IMR-90 (cell line): ENCODE measurements at regions not wholly inside any gene's neighbourhood (a gene's known extent, or its start where the extent isn't known, plus 50 kb on each side); places are given as distances from the start of the nearest gene placed in this dataset.

Source experiments
- ATAC-seq: fragments of 200-7000 bp; cut with Tn5 transposase; 2 replicates; pipeline ENCODE4 v1.9.1; 2020; ENCODE audit warnings: low read depth, mild to moderate bottlenecking, moderate library complexity
- BruUV-seq: library from RNA; stranded (reverse); fragments of 400-500 nt; replicated peaks from 2 replicates; lab custom pipeline; 2021; lab: Mats Ljungman, UMichigan
- CTCF ChIA-PET: fragments of 300-600 bp; formaldehyde crosslinking; extraction: SDS; loops from one replicate; lab custom pipeline; 2021; ENCODE audit warnings: antibody characterized with exemption; lab: Yijun Ruan, JAX
- POLR2A ChIA-PET: fragments of 300-600 bp; sonication (Branson Sonifier 250); formaldehyde crosslinking; loops from one replicate; lab custom pipeline; 2022; ENCODE audit warnings: antibody characterized with exemption; ENCODE audit not compliant: unreplicated experiment; lab: Charles Lee
- DNase-seq: peaks from one replicate; pipeline ENCODE4 v3.0.0; 2013
- H2AFZ ChIP-seq: replicated peaks from 2 replicates; pipeline ENCODE3; 2013; ENCODE audit warnings: low read length, mild to moderate bottlenecking; ENCODE audit not compliant: poor library complexity
- H2AK5ac ChIP-seq: 2 replicates; pipeline ENCODE4 v1.6.1; 2013; ENCODE audit warnings: low read depth, low read length, inconsistent platforms
- H2AK9ac ChIP-seq: replicated peaks from 2 replicates; pipeline ENCODE3; 2013; ENCODE audit warnings: mild to moderate bottlenecking, low read depth, low read length, moderate library complexity; ENCODE audit not compliant: poor library complexity
- H2BK120ac ChIP-seq: 2 replicates; pipeline ENCODE4 v1.6.1; 2013; ENCODE audit warnings: low read depth, low read length, inconsistent platforms
- H2BK15ac ChIP-seq: 3 replicates; pipeline ENCODE4 v1.6.1; 2013; ENCODE audit warnings: low read depth, low read length, inconsistent platforms
- H2BK20ac ChIP-seq: 2 replicates; pipeline ENCODE4 v1.6.1; 2013; ENCODE audit warnings: low read depth, mild to moderate bottlenecking, inconsistent platforms, low read length, moderate library complexity
- H2BK5ac ChIP-seq: 2 replicates; pipeline ENCODE4 v1.6.1; 2013; ENCODE audit warnings: mild to moderate bottlenecking, low read depth, low read length, inconsistent platforms; ENCODE audit not compliant: poor library complexity, severe bottlenecking
- H3K14ac ChIP-seq: replicated peaks from 2 replicates; pipeline ENCODE4 v1.6.1; 2013; ENCODE audit warnings: low read depth, low read length, inconsistent platforms
- H3K18ac ChIP-seq: 2 replicates; pipeline ENCODE4 v1.6.1; 2013; ENCODE audit warnings: low read depth, low read length, control low read depth
- H3K23ac ChIP-seq: 2 replicates; pipeline ENCODE4 v1.6.1; 2013; ENCODE audit warnings: low read depth, low read length, inconsistent platforms
- H3K27ac ChIP-seq: 2 replicates; pipeline ENCODE4 v1.5.1; 2013; ENCODE audit warnings: mild to moderate bottlenecking, control low read depth, low read length; ENCODE audit not compliant: insufficient read depth
- H3K27me3 ChIP-seq: 2 replicates; pipeline ENCODE4 v1.6.1; 2013; ENCODE audit warnings: low read length; ENCODE audit not compliant: control insufficient read depth, insufficient read depth
- H3K36me3 ChIP-seq: 2 replicates; pipeline ENCODE4 v1.6.1; 2013; ENCODE audit warnings: low read length, mixed read lengths; ENCODE audit not compliant: control insufficient read depth, insufficient read depth
- H3K4ac ChIP-seq: 2 replicates; pipeline ENCODE4 v1.6.1; 2013; ENCODE audit warnings: low read depth, low read length, inconsistent platforms
- H3K4me1 ChIP-seq: 2 replicates; pipeline ENCODE4 v1.6.1; 2013; ENCODE audit warnings: low read length, mixed read lengths; ENCODE audit not compliant: control insufficient read depth, insufficient read depth
- H3K4me2 ChIP-seq: 2 replicates; pipeline ENCODE4 v1.6.1; 2013; ENCODE audit warnings: low read depth, mild to moderate bottlenecking, control low read depth, low read length, moderate library complexity
- H3K4me3 ChIP-seq: 2 replicates; pipeline ENCODE4 v1.5.1; 2013; ENCODE audit warnings: low read depth, mild to moderate bottlenecking, control low read depth, low read length, moderate library complexity; ENCODE audit not compliant: insufficient read depth
- H3K56ac ChIP-seq: 2 replicates; pipeline ENCODE4 v1.6.1; 2013; ENCODE audit warnings: low read length, inconsistent platforms; ENCODE audit not compliant: insufficient read depth; ENCODE audit errors: extremely low read depth
- H3K79me1 ChIP-seq, 2 experiments: 2 replicates each; pipeline ENCODE4 v1.6.1; 2013; ENCODE audit warnings: low read length in 2 of 2, inconsistent platforms in 1 of 2, low read depth in 1 of 2
- H3K9ac ChIP-seq: 2 replicates; pipeline ENCODE4 v1.6.1; 2013; ENCODE audit warnings: low read depth, low read length, control low read depth
- H3K9me1 ChIP-seq: 2 replicates; pipeline ENCODE4 v1.6.1; 2013; ENCODE audit warnings: low read length, inconsistent platforms; ENCODE audit not compliant: insufficient read depth
- H3K9me3 ChIP-seq: 2 replicates; pipeline ENCODE4 v1.6.1; 2013; ENCODE audit warnings: low read length; ENCODE audit not compliant: control insufficient read depth, insufficient read depth
- H4K20me1 ChIP-seq: 2 replicates; pipeline ENCODE4 v1.6.1; 2013; ENCODE audit warnings: low read length, inconsistent platforms; ENCODE audit not compliant: insufficient read depth
- H4K5ac ChIP-seq: 2 replicates; pipeline ENCODE4 v1.6.1; 2013; ENCODE audit warnings: mild to moderate bottlenecking, low read depth, low read length, control low read depth
- H4K8ac ChIP-seq, 2 experiments: 2 replicates each; pipeline ENCODE4 v1.6.1; 2013; ENCODE audit warnings: low read depth in 2 of 2, low read length in 2 of 2, control low read depth in 1 of 2, inconsistent platforms in 1 of 2
- H4K91ac ChIP-seq: 2 replicates; pipeline ENCODE4 v1.6.1; 2013; ENCODE audit warnings: low read depth, low read length, inconsistent platforms; ENCODE audit not compliant: insufficient read depth
- BHLHE40 ChIP-seq: fragments of 150-350 bp; IDR thresholded peaks from 2 replicates; pipeline ENCODE4 v1.6.1; 2016; ENCODE audit warnings: mild to moderate bottlenecking, low read depth, low read length
- CEBPB ChIP-seq: IDR thresholded peaks from 2 replicates; pipeline ENCODE4 v1.6.1; 2012; ENCODE audit warnings: low read depth, low read length, improper control_type of control experiment
- CHD1 ChIP-seq: IDR thresholded peaks from 2 replicates; pipeline ENCODE4 v1.6.1; 2012; ENCODE audit warnings: low read depth, low read length, improper control_type of control experiment
- FOS ChIP-seq: fragments of 150-350 bp; IDR thresholded peaks from 2 replicates; pipeline ENCODE4 v1.6.1; 2016; ENCODE audit warnings: low read depth, low read length
- MAFK ChIP-seq: IDR thresholded peaks from 2 replicates; pipeline ENCODE4 v1.6.1; 2012; ENCODE audit warnings: low read depth, low read length, improper control_type of control experiment
- MAZ ChIP-seq: IDR thresholded peaks from 2 replicates; pipeline ENCODE4 v1.6.1; 2012; ENCODE audit warnings: low read depth, mild to moderate bottlenecking, low read length, improper control_type of control experiment, moderate library complexity, borderline replicate concordance
- MXI1 ChIP-seq: IDR thresholded peaks from 2 replicates; pipeline ENCODE4 v1.6.1; 2012; ENCODE audit warnings: low read depth, mild to moderate bottlenecking, low read length, moderate library complexity, borderline replicate concordance
- NFE2L2 ChIP-seq: fragments of 150-350 bp; IDR thresholded peaks from 2 replicates; pipeline ENCODE4 v1.6.1; 2016; ENCODE audit warnings: low read depth, mild to moderate bottlenecking, low read length
- POLR2A ChIP-seq: IDR thresholded peaks from 2 replicates; pipeline ENCODE4 v1.6.1; 2012; ENCODE audit warnings: mild to moderate bottlenecking, low read depth, low read length
- RAD21 ChIP-seq: IDR thresholded peaks from 2 replicates; pipeline ENCODE4 v1.6.1; 2012; ENCODE audit warnings: low read length, improper control_type of control experiment
- RCOR1 ChIP-seq: IDR thresholded peaks from 2 replicates; pipeline ENCODE4 v1.6.1; 2012; ENCODE audit warnings: mild to moderate bottlenecking, low read length, improper control_type of control experiment; ENCODE audit not compliant: insufficient replicate concordance
- RFX5 ChIP-seq: IDR thresholded peaks from 2 replicates; pipeline ENCODE4 v1.8.0; 2012; ENCODE audit warnings: low read depth, mild to moderate bottlenecking, low read length, moderate library complexity
- SMC3 ChIP-seq: fragments of 150-350 bp; IDR thresholded peaks from 2 replicates; pipeline ENCODE4 v1.6.1; 2016; ENCODE audit warnings: low read depth, mild to moderate bottlenecking, antibody characterized with exemption, low read length, moderate library complexity
- dilution Hi-C: fragments of 300-500 bp; cut with HindIII; formaldehyde crosslinking; loops from one replicate; pipeline ENCODE4 v1.14.3; 2018; ENCODE audit warnings: low sequenced_read_pairs; ENCODE audit not compliant: unreplicated experiment
- in situ Hi-C: fragments of 300-500 bp; cut with MboI; formaldehyde crosslinking; loops from 3 replicates; pipeline ENCODE4 v1.14.3; 2019; ENCODE audit warnings: low sequenced_read_pairs, inconsistent platforms, mixed read lengths
- intact Hi-C: fragments of 100-400 bp; cut with micrococcal nuclease; formaldehyde crosslinking; loops from 2 replicates; pipeline ENCODE4 v1.10.0; 2022
- TF ChIP-seq, protein P1 (sequence below): fragments of 150-350 bp; IDR thresholded peaks from 2 replicates; pipeline ENCODE4 v1.6.1; 2016; ENCODE audit warnings: low read depth, mild to moderate bottlenecking, low read length, moderate library complexity, borderline replicate concordance
- TF ChIP-seq, protein P2 (sequence below): fragments of 150-350 bp; IDR thresholded peaks from 2 replicates; pipeline ENCODE4 v1.6.1; 2017; ENCODE audit warnings: mild to moderate bottlenecking, antibody characterized with exemption, low read length, low read depth
- TF ChIP-seq, protein P3 (sequence below): conservative IDR thresholded peaks from 2 replicates; pipeline ENCODE4 v1.5.1; 2012; ENCODE audit warnings: mild to moderate bottlenecking, low read depth, low read length, improper control_type of control experiment

DNA sequence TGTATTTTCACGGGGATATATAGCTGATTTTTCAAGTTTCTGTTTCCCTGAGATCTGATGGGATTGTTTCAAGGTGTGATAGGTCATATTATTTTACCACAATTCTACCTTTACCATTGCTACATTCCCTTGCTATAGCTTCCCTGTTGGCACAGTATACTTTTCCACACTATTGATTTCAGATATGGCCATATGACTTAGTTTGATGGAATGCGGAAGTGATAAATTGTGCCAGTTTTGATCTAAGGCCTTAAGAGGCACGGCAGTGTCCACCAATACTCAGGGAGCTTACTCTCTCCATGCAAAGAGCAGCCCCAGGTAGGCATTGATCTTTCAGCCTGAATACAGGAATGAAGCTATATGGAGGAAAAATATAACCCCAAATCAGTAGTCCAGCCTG is 315.7 kb downstream of the SLC16A7 start (continued):
- TF ChIP-seq MAFK = no peak

DNA sequence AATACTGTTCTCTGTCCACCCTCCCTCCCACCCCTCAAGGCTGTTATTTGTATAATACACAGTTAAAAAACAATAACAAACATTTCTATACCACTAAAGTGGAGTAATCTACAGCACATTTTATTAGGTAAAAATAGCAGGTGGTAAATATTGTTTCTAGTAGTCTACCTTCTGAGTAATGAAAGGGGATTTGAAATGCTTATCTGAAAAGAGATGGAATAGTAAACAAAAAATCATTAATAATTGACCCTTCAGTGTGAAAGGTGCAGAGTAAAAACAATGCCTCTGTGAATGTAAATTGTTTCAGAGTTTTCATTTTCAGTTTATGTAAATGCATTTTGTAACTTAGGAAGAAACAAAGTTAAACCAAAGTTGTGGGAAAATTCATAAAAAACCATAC is 321.2 kb downstream of the SLC16A7 start:
- no peaks in the 10 kb centered on the region for H4K20me1 ChIP-seq
- ChIA-PET POLR2A (no interaction called here), CTCF (no interaction called here)
- H4K5ac ChIP-seq = no peak overlapping the region
- H3K79me1 ChIP-seq = no peaks in the 10 kb centered on the region
- H3K18ac ChIP-seq = no peak overlapping the region
- ATAC-seq (no peak), DNase-seq (no peak)
- no peaks in the 10 kb centered on the region for H3K27me3 ChIP-seq
- TF ChIP-seq NFE2L2 = no peak
- TF ChIP-seq, protein P1, sequence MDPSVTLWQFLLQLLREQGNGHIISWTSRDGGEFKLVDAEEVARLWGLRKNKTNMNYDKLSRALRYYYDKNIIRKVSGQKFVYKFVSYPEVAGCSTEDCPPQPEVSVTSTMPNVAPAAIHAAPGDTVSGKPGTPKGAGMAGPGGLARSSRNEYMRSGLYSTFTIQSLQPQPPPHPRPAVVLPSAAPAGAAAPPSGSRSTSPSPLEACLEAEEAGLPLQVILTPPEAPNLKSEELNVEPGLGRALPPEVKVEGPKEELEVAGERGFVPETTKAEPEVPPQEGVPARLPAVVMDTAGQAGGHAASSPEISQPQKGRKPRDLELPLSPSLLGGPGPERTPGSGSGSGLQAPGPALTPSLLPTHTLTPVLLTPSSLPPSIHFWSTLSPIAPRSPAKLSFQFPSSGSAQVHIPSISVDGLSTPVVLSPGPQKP = no peak
- TF ChIP-seq RCOR1 = no peak
- no peak for TF ChIP-seq MXI1
- no peak for TF ChIP-seq CEBPB
- TF ChIP-seq MAFK = no peak
- no peak for TF ChIP-seq POLR2A
- no peak for TF ChIP-seq BHLHE40
- no peak for TF ChIP-seq RAD21
- TF ChIP-seq SMC3 = no peak
- TF ChIP-seq RFX5 = no peak
- TF ChIP-seq, protein P2, sequence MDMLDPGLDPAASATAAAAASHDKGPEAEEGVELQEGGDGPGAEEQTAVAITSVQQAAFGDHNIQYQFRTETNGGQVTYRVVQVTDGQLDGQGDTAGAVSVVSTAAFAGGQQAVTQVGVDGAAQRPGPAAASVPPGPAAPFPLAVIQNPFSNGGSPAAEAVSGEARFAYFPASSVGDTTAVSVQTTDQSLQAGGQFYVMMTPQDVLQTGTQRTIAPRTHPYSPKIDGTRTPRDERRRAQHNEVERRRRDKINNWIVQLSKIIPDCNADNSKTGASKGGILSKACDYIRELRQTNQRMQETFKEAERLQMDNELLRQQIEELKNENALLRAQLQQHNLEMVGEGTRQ = no peak
- TF ChIP-seq FOS = no peak
- TF ChIP-seq MAZ = no peak
- TF ChIP-seq, protein P3, sequence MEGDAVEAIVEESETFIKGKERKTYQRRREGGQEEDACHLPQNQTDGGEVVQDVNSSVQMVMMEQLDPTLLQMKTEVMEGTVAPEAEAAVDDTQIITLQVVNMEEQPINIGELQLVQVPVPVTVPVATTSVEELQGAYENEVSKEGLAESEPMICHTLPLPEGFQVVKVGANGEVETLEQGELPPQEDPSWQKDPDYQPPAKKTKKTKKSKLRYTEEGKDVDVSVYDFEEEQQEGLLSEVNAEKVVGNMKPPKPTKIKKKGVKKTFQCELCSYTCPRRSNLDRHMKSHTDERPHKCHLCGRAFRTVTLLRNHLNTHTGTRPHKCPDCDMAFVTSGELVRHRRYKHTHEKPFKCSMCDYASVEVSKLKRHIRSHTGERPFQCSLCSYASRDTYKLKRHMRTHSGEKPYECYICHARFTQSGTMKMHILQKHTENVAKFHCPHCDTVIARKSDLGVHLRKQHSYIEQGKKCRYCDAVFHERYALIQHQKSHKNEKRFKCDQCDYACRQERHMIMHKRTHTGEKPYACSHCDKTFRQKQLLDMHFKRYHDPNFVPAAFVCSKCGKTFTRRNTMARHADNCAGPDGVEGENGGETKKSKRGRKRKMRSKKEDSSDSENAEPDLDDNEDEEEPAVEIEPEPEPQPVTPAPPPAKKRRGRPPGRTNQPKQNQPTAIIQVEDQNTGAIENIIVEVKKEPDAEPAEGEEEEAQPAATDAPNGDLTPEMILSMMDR = no peak
- TF ChIP-seq CHD1 = no peak
- no peak overlapping the region for H4K91ac ChIP-seq
- no peak overlapping the region for H2BK20ac ChIP-seq
- H2BK5ac ChIP-seq = no peak overlapping the region
- no peak overlapping the region for H4K8ac ChIP-seq
- no peak overlapping the region for H3K56ac ChIP-seq
- H2AFZ ChIP-seq = no peak overlapping the region
- no peak overlapping the region for H2BK15ac ChIP-seq
- in situ Hi-C loops = no loop called here
- intact Hi-C loops = no loop called here
- no peak overlapping the region for H2BK120ac ChIP-seq
- dilution Hi-C loops = no loop called here
- H3K4ac ChIP-seq = no peak overlapping the region
- no peak overlapping the region for H2AK5ac ChIP-seq
- no peak overlapping the region for H3K4me2 ChIP-seq
- no peak overlapping the region for H2AK9ac ChIP-seq
- H3K4me3 ChIP-seq = no peak overlapping the region
- no peaks in the 10 kb centered on the region for H3K9me3 ChIP-seq
- H3K14ac ChIP-seq = no peak overlapping the region
- no peaks in the 10 kb centered on the region for H3K9me1 ChIP-seq
- BruUV-seq = no TSS peak
- no peaks in the 10 kb centered on the region for H3K4me1 ChIP-seq
- no peak overlapping the region for H3K23ac ChIP-seq
- H3K36me3 ChIP-seq = no peaks in the 10 kb centered on the region
- H3K27ac ChIP-seq = no peak overlapping the region
- no peak overlapping the region for H3K9ac ChIP-seq
